Activated CD4-positive, alpha-beta T cell treated with anti-CD3 and anti-CD28 coated beads, Interleukin-10, Interleukin-2, amounts not matched to agents 100 ng/mL and 50 ng/mL, durations not matched to agents 16 hours and 8 hours (primary cell): ENCODE measurements at regions not wholly inside any gene's neighbourhood (a gene's known extent, or its start where the extent isn't known, plus 50 kb on each side); places are given as distances from the start of the nearest gene placed in this dataset.
"Not testable (repeated sequence)": the region's sequence is repeated elsewhere in the genome, so short reads cannot be mapped to it uniquely, and the experiment has no call there.

Source experiments
- DNase-seq: peaks from one replicate; pipeline ENCODE4 v3.0.0-alpha.2; 2020

DNA sequence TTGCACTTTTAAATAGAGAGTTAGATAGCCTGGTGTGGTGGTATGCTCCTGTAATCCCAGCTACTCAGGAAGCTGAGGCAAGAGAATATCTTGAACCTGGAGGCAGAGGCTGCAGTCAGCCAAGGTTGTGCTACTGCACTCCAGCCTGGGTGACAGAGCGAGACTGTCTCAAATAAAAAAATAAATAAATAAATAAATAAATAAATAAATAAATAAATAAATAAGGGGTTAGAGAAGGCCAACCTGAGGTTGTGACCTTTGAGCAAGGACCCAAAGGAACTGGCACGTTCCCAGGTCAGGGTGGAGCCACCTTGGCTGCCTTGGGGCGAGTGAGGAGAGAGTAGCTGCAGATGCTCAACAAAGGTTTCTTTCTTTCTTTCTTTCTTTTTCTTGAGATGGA lies 65.3 kb upstream of the TENM4 start:
- no peak for DNase-seq

DNA sequence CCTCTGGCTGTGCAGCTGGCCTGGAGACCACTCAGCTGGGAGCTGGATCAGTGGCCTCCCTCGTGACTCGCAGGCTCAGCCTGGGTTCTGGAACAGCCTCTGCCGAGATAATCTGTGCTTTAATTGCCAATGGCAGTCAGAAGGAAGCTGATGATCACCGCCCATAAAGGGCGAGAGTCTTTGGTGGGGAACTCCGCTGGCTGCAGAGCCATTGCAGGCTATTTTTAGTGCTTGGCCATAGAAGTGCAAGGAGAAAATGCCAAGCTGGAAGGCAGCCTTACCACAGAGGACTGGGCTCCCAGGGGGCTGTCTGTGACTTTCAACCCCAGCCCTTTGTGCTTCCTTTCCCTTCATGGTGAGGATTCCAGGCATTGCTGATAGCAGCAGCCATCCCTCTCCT lies 62.2 kb upstream of the TENM4 start:
- no peak for DNase-seq

DNA sequence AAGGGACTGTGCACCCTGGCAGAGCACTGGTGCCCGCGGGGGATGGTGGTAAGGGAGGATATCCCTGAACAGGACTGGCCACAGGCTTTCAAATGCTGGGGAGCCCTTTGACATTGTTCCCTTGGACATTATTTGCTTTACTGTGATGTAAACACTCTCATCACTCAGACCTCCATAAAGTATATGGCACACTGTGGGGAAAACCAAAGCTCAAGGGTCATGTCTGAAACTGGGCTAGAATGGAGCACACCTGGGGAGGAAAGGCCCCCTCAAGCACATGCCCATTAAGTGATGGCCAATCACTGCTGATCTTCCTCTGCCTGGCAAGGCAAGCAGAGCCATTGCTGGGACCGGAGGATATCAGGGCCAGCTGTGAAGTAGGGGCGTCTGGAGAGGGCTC lies 60.9 kb upstream of the TENM4 start:
- DNase-seq, result no peak

DNA sequence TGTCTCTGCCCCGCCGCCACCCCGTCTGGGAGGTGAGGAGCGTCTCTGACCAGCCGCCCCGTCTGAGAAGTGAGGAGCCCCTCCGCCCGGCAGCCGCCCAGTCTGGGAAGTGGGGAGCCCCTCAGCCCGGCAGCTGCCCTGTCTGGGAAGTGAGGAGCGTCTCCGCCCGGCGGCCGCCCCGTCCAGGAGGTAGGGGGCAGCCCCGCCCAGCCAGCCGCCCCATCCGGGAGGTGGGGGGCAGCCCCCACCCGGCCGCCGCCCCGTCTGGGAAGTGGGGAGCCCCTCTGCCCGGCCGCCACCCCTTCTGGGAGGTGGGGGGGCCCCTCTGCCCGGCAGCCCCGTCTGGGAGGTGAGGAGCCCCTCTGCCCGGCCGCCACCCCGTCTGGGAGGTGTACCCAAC lies 59.1 kb upstream of the TENM4 start:
- not testable (repeated sequence) for DNase-seq

DNA sequence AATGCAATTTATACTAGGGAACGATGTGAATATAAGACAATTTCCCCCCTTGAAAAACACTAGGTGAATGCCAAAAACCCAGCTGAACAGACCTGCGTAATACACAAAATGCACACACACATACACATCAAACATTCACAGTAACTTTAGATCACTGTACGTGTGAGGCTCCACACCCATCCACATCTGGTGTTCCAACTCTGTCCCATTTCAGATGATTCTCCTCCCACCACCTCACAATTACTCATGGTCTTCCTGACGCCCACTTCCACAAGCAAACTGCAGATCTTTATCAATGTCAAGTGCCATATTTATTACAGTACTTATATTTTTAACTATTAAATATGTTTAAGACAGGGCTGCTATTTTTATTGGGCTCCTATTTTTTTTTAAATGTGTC lies 57.8 kb upstream of the TENM4 start:
- DNase-seq, result no peak

DNA sequence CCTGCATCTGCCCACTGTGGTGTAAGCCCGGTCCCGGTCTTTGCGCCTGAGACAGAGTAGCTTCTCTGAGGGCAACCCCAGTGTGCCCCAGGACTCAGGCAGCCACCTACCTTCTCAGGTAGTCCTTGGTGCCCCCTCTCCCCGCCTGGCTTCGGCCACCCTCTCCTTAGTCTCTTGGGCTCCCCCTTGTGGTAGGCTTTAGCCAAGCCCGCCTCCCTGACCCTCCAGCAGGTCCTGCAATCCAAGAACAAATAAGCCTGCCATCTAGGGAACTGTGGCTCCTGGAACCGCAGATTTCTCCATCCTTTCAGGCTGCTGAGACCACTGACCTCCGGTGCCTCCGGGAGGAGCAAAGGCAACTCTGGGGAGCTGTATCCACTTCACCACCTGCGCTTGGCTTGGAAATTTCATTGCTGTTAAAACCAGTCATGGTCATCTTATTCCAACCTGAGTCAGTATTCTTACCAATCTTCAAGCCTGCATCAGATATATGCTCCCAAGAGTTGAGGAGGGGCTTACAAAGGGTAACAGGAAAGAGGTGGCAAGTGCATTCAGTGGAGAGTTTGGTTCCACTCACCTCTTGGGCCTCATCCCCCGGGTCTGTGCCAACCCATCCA lies 52.8 kb upstream of the TENM4 start:
- peak; percentile 64 for DNase-seq

DNA sequence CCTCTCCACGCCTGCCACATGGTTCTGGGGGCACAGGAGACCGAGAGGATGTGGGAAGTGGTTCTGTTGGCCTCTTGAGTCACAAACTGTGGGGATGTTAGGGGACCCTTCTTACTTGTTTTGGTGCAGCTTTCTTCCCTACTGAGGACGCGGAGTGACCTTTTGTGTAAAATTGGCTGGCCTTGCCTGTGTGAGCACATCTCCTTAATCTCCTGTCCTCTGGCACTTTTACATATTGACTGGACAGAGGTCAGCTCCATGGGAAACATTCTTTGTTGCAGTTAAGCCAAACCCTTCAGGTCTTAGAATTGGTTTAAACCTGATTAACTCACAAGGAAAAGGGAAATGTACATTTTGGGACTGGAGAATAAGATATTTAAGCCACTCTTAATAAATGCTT lies 51.2 kb upstream of the TENM4 start:
- DNase-seq, result no peak
